Erythroblast (primary cell): ENCODE measurements at regions not wholly inside any gene's neighbourhood (a gene's known extent, or its start where the extent isn't known, plus 50 kb on each side); places are given as distances from the start of the nearest gene placed in this dataset.

ENCODE experiments used
- GATA1 ChIP-seq: IDR thresholded peaks from 2 replicates; pipeline ENCODE4 v1.6.1; 2011; ENCODE audit warnings: low read depth, mild to moderate bottlenecking, control low read depth, low read length, moderate library complexity
- POLR2A ChIP-seq: IDR thresholded peaks from 2 replicates; pipeline ENCODE4 v1.6.1; 2011; ENCODE audit warnings: mild to moderate bottlenecking, low read length

DNA sequence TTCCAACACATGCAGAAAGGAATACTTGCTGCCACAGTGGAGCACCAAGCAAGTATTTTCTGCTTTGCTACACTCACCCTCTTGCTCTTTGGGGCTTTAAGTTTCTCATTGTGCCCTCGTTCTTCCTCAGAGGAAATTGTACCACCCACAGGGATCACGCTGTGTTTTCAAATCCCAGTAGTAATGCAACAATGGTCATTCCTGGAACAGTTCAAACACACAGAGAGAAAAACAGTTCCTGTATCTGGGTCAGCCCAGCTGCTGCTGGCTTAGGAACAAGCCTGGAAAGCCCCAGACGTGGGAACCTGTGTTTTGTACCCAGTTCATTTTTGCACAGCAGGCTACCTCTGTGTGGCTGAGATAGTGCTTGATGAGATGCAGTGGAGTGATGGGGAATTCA is 907.8 kb downstream of the STPG2 start:
- TF ChIP-seq POLR2A (no peak), GATA1 (no peak)
